Natural killer cell (primary cell): ENCODE measurements at regions not wholly inside any gene's neighbourhood (a gene's known extent, or its start where the extent isn't known, plus 50 kb on each side); places are given as distances from the start of the nearest gene placed in this dataset.

ENCODE experiments used
- ATAC-seq, 3 donors: fragments of 150-1000 bp in 2 of 3; fragments of 200-7000 bp in 1 of 3; cut with Tn5 transposase; 1 replicate in 1 of 3; 2 replicates in 2 of 3; pipeline ENCODE4 v1.10.0; 2021; ENCODE audit warnings: mild to moderate bottlenecking in 2 of 3, moderate library complexity in 2 of 3
- DNase-seq, 2 donors: peaks; one replicate each; pipeline versions ENCODE4 v3.0.0 to v3.0.0-alpha.2; 2013 to 2021; ENCODE audit warnings: mixed read lengths in 1 of 2
- H3K27ac ChIP-seq: one replicate; pipeline ENCODE4 v1.5.1; 2013; ENCODE audit warnings: mild to moderate bottlenecking, low read length
- H3K27me3 ChIP-seq: one replicate; pipeline ENCODE4 v1.6.1; 2013; ENCODE audit warnings: low read length; ENCODE audit not compliant: control insufficient read depth, insufficient read depth
- H3K36me3 ChIP-seq: one replicate; pipeline ENCODE4 v1.6.1; 2013; ENCODE audit warnings: low read length; ENCODE audit not compliant: control insufficient read depth, insufficient read depth
- H3K4me1 ChIP-seq: one replicate; pipeline ENCODE4 v1.6.1; 2013; ENCODE audit warnings: low read length; ENCODE audit not compliant: control insufficient read depth, insufficient read depth
- H3K4me3 ChIP-seq: one replicate; pipeline ENCODE4 v1.5.1; 2013; ENCODE audit warnings: low read length
- H3K9me3 ChIP-seq: one replicate; pipeline ENCODE4 v1.6.1; 2013; ENCODE audit warnings: low read length; ENCODE audit not compliant: control insufficient read depth, insufficient read depth
- H3K27ac Mint-ChIP-seq, 2 donors: one replicate each; pipeline ENCODE4 v1.8.0; 2022; ENCODE audit warnings: mild to moderate bottlenecking in 2 of 2, mixed read lengths in 2 of 2, moderate library complexity in 1 of 2
- H3K27me3 Mint-ChIP-seq, 2 donors: one replicate each; pipeline ENCODE4 v1.8.0; 2022; ENCODE audit warnings: low read depth in 2 of 2, mixed read lengths in 2 of 2
- H3K36me3 Mint-ChIP-seq: one replicate; pipeline ENCODE4 v1.8.0; 2022; ENCODE audit warnings: mixed read lengths
- H3K4me1 Mint-ChIP-seq, 2 donors: one replicate each; pipeline ENCODE4 v1.8.0; 2022; ENCODE audit warnings: mixed read lengths in 2 of 2
- H3K4me3 Mint-ChIP-seq: one replicate; pipeline ENCODE4 v1.8.0; 2022; ENCODE audit warnings: mild to moderate bottlenecking, moderate library complexity, mixed read lengths
- H3K9me3 Mint-ChIP-seq, 2 donors: one replicate each; pipeline ENCODE4 v1.8.0; 2022; ENCODE audit warnings: mixed read lengths in 2 of 2
- CTCF ChIP-seq: fragments of 200-600 bp; IDR thresholded peaks from one replicate; pipeline ENCODE4 v1.8.0; 2022; ENCODE audit warnings: antibody characterized with exemption
- WGBS: methylation state at CpG from one replicate; pipeline ENCODE4 v1.1.7; 2013; ENCODE audit warnings: missing lambda C conversion rate; ENCODE audit not compliant: insufficient coverage; 5-methylcytosine and 5-hydroxymethylcytosine counted together
- intact Hi-C: fragments of 100-400 bp; cut with micrococcal nuclease; formaldehyde crosslinking; loops from one replicate; pipeline ENCODE4 v1.14.2; 2022

GRCh38 chr11:60592601-60593000 is 77.4 kb downstream of the MS4A13 start:
- Histone ChIP-seq H3K9me3 (peaks cover 6% of the 10 kb centered on the region), H3K27me3 (no peaks in the 10 kb centered on the region), H3K27ac (no peak overlapping the region), H3K36me3 (no peaks in the 10 kb centered on the region), H3K4me3 (no peak overlapping the region), H3K4me1 (no peaks in the 10 kb centered on the region)
- no peak overlapping the region for H3K4me3 Mint-ChIP-seq
- no peaks in the 10 kb centered on the region for H3K4me1 Mint-ChIP-seq
- H3K27me3 Mint-ChIP-seq: peaks cover 4 to 13% of the 10 kb centered on the region in 2 donors
- no peak for ATAC-seq
- intact Hi-C loops: no loop called here
- H3K9me3 Mint-ChIP-seq: peaks cover 2 to 3% of the 10 kb centered on the region in 2 donors
- no peak for DNase-seq
- peaks cover 5% of the 10 kb centered on the region for H3K36me3 Mint-ChIP-seq
- no peak for TF ChIP-seq CTCF
- WGBS: 88% methylated on average over 3 of the region's 4 CpGs
- no peak overlapping the region for H3K27ac Mint-ChIP-seq

DNA sequence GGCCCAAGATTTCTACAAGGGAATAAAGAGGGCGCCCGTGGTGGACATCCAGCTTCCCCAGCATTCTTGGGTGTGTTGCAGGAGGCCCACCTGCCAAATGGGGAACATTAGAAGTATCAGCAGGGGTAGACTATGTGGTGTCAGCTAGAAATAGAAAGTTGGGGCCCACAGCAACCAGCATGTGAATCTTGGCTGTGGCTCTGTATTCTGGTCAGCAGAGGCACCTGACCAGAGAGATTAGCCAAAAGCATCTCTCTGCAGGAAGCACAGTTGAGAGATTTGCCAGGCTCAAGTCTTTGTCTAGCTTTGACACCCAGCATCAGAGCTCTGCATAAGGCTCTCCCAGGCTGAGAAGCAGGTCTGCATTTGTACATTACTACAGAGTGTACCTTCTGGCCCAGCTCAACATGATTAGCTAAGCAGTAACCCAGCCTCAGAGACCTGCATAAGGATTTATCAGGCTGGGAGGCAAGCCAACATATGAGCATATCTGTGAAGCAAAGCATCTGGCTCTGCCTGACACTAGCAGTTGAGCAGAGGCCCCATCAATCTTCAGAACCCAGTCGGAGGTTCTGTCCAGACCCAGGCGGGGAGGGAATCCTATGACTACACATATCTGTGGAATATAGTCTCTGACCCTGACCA is 79.9 kb downstream of the MS4A13 start:
- H3K9me3 ChIP-seq: peaks cover 6% of the 10 kb centered on the region
- H3K4me1 ChIP-seq: no peaks in the 10 kb centered on the region
- peaks cover 5% of the 10 kb centered on the region for H3K36me3 Mint-ChIP-seq
- 93% methylated on average over 4 of the region's 4 CpGs for WGBS
- no peak overlapping the region for H3K4me3 ChIP-seq
- no peak for TF ChIP-seq CTCF
- DNase-seq: no peak
- peaks cover 2 to 3% of the 10 kb centered on the region in 2 donors for H3K9me3 Mint-ChIP-seq
- intact Hi-C loops: no loop called here
- H3K27me3 Mint-ChIP-seq: peaks cover 4 to 16% of the 10 kb centered on the region in 2 donors
- no peaks in the 10 kb centered on the region for H3K4me1 Mint-ChIP-seq
- H3K27ac ChIP-seq: no peak overlapping the region
- no peak for ATAC-seq
- no peak overlapping the region for H3K4me3 Mint-ChIP-seq
- no peak overlapping the region for H3K27ac Mint-ChIP-seq
- H3K36me3 ChIP-seq: no peaks in the 10 kb centered on the region
- no peaks in the 10 kb centered on the region for H3K27me3 ChIP-seq

GRCh38 chr11:60607483-60607882 is 91.9 kb upstream of the MS4A8 start:
- intact Hi-C loops: no loop called here

More at GRCh38 chr11:60607483-60607882, 91.9 kb upstream of the MS4A8 start:
- no peak for TF ChIP-seq CTCF
- H3K27me3 ChIP-seq: no peaks in the 10 kb centered on the region
- Mint-ChIP-seq H3K4me3 (no peak overlapping the region), H3K4me1 (no peaks in the 10 kb centered on the region), H3K9me3 (no peaks in the 10 kb centered on the region), H3K27ac (no peak overlapping the region), H3K36me3 (no peaks in the 10 kb centered on the region), H3K27me3 (peaks cover 5 to 22% of the 10 kb centered on the region in 2 donors)
- H3K4me3 ChIP-seq: no peak overlapping the region
- no peaks in the 10 kb centered on the region for H3K36me3 ChIP-seq
- DNase-seq (no peak), ATAC-seq (no peak)
- 98% methylated on average over 3 of the region's 3 CpGs for WGBS
- H3K4me1 ChIP-seq: no peaks in the 10 kb centered on the region
- H3K9me3 ChIP-seq: no peaks in the 10 kb centered on the region
- H3K27ac ChIP-seq: no peak overlapping the region
